Lower leg skin (tissue), 3 donors: ENCODE measurements at regions not wholly inside any gene's neighbourhood (a gene's known extent, or its start where the extent isn't known, plus 50 kb on each side); places are given as distances from the start of the nearest gene placed in this dataset.

Experiments
- CTCF ChIP-seq, 3 donors: fragments of 450-650 bp; IDR thresholded peaks; one replicate each; pipeline ENCODE4 v1.5.1; 2016; ENCODE audit warnings: antibody characterized with exemption in 3 of 3, mild to moderate bottlenecking in 3 of 3, moderate library complexity in 2 of 3
- POLR2A ChIP-seq, 2 donors: fragments of 450-650 bp; IDR thresholded peaks; one replicate each; pipeline ENCODE4 v1.6.1; 2016 to 2017; ENCODE audit warnings: antibody characterized with exemption in 2 of 2, mild to moderate bottlenecking in 1 of 2, moderate library complexity in 1 of 2

DNA sequence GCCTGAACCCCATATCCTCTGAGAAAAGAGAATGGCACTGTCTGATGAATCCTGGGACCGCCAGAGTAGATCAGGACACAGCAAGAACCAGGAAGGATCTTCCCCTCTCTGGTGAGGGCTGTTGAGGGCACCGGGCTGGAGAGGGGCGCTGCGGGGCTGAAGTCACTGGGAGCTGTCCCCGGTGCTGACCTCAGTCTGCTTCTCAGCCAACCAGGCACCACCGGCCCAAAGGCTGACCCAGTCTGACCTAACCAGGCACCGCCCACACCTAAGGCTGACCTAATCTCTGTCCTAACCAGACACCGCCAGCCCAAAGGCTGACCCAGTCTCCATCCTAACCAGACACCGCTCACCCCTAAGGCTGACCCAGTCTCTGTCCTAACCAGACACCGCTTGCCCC, 82.8 kb downstream of the CPZ start:
- TF ChIP-seq CTCF (IDR thresholded peaks at IDR 0.05) (no peak), POLR2A (IDR thresholded peaks at IDR 0.05) (no peak)
